ENCODE measurements at regions not wholly inside any gene's neighbourhood (a gene's known extent, or its start where the extent isn't known, plus 50 kb on each side); places are given as distances from the start of the nearest gene placed in this dataset.

- no peaks in the 10 kb centered on the region for H3K36me3 Mint-ChIP-seq
- H3K27ac ChIP-seq: no peak overlapping the region
- H4K20me1 ChIP-seq (ENCODE audit: low read depth): no peaks in the 10 kb centered on the region
- H3F3A ChIP-seq (ENCODE audit: low read depth): no peaks in the 10 kb centered on the region
- no peaks in the 10 kb centered on the region for H3K27me3 ChIP-seq
- no peak overlapping the region for H3K27ac Mint-ChIP-seq
- TF ChIP-seq EZH2 (IDR thresholded peaks at IDR 0.05) (no peak), EZH2phosphoT487 (IDR thresholded peaks at IDR 0.05) (no peak)
- TF ChIP-seq, protein P1, sequence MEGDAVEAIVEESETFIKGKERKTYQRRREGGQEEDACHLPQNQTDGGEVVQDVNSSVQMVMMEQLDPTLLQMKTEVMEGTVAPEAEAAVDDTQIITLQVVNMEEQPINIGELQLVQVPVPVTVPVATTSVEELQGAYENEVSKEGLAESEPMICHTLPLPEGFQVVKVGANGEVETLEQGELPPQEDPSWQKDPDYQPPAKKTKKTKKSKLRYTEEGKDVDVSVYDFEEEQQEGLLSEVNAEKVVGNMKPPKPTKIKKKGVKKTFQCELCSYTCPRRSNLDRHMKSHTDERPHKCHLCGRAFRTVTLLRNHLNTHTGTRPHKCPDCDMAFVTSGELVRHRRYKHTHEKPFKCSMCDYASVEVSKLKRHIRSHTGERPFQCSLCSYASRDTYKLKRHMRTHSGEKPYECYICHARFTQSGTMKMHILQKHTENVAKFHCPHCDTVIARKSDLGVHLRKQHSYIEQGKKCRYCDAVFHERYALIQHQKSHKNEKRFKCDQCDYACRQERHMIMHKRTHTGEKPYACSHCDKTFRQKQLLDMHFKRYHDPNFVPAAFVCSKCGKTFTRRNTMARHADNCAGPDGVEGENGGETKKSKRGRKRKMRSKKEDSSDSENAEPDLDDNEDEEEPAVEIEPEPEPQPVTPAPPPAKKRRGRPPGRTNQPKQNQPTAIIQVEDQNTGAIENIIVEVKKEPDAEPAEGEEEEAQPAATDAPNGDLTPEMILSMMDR (IDR thresholded peaks at IDR 0.05): no peak
- no peaks in the 10 kb centered on the region for H3K79me2 ChIP-seq (ENCODE audit: low read depth)
- no peak overlapping the region for H3K9ac ChIP-seq
- no peaks in the 10 kb centered on the region for H3K9me3 Mint-ChIP-seq
- peaks cover 7% of the 10 kb centered on the region for H3K4me1 ChIP-seq
- H3K9me3 ChIP-seq (ENCODE audit: low read depth): no peaks in the 10 kb centered on the region
- no peak overlapping the region for H3K4me3 ChIP-seq
- DNase-seq (ENCODE audit: low spot score): no peak
- no peaks in the 10 kb centered on the region for H3K36me3 ChIP-seq
- no peak overlapping the region for H2AFZ ChIP-seq (replicated peaks)
- H3K4me1 Mint-ChIP-seq: peaks cover 10% of the 10 kb centered on the region
- no peak overlapping the region for H3K4me2 ChIP-seq
- peaks cover 2% of the 10 kb centered on the region for H3K27me3 Mint-ChIP-seq (ENCODE audit: insufficient read depth, low read depth)
- H3K4me3 Mint-ChIP-seq: no peak overlapping the region
These were observed 61.7 kb upstream of the USP24 start for GRCh38 chr1:55276671-55277376.

- no peak overlapping the region for H3K4me3 Mint-ChIP-seq
- Histone ChIP-seq H3K9me3 (ENCODE audit: low read depth) (no peaks in the 10 kb centered on the region), H2AFZ (replicated peaks) (no peak overlapping the region), H3K27me3 (no peaks in the 10 kb centered on the region), H3K4me3 (no peak overlapping the region), H3K9ac (no peak overlapping the region), H3K27ac (no peak overlapping the region), H3K36me3 (no peaks in the 10 kb centered on the region), H4K20me1 (ENCODE audit: low read depth) (no peaks in the 10 kb centered on the region), H3K4me1 (peaks cover 7% of the 10 kb centered on the region), H3K4me2 (no peak overlapping the region), H3K79me2 (ENCODE audit: low read depth) (no peaks in the 10 kb centered on the region), H3F3A (ENCODE audit: low read depth) (no peaks in the 10 kb centered on the region)
- TF ChIP-seq EZH2 (IDR thresholded peaks at IDR 0.05): no peak
- TF ChIP-seq, protein P1 (IDR thresholded peaks at IDR 0.05): no peak
- TF ChIP-seq EZH2phosphoT487 (IDR thresholded peaks at IDR 0.05): no peak
- H3K9me3 Mint-ChIP-seq: no peaks in the 10 kb centered on the region
- H3K4me1 Mint-ChIP-seq: peaks cover 10% of the 10 kb centered on the region
- H3K27me3 Mint-ChIP-seq (ENCODE audit: insufficient read depth, low read depth): peaks cover 2% of the 10 kb centered on the region
- DNase-seq (ENCODE audit: low spot score): no peak
- no peaks in the 10 kb centered on the region for H3K36me3 Mint-ChIP-seq
- no peak overlapping the region for H3K27ac Mint-ChIP-seq
These were observed 60.8 kb upstream of the USP24 start for GRCh38 chr1:55275941-55276341.

DNA sequence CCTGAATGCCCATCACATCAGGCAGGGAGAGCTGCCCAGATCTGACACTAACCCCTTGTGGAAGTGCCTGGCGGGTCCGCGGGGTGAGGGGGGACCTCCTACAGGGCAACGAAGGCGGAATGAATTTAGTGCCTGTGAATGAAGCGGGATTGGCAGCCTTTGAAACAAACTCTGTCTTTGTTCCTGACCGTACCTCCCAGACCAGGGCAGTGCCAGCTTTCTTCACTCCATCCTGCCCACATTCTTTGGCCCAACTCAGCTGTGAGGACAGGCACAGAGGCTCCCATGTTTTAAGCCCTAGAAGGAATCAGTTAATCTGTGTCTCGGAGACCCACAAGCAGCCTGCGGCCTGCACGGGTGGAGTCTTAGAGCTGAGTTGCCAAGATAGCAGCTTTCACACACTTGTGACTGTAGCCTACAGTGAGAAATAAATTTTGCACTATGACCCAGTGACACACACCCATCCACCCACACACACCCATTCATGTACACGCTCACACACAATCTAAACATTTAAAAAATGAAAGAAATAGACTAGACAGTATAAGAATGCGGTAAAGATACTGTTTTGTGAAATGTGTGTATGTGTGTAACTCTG lies 60.1 kb upstream of the USP24 start:
- peak; percentile 39 for DNase-seq (ENCODE audit: low spot score)
- Mint-ChIP-seq H3K9me3 (no peaks in the 10 kb centered on the region), H3K36me3 (no peaks in the 10 kb centered on the region), H3K4me1 (peaks cover 10% of the 10 kb centered on the region), H3K27me3 (ENCODE audit: insufficient read depth, low read depth) (peaks cover 2% of the 10 kb centered on the region), H3K27ac (no peak overlapping the region), H3K4me3 (no peak overlapping the region)
- Histone ChIP-seq H3F3A (ENCODE audit: low read depth) (no peaks in the 10 kb centered on the region), H3K9me3 (ENCODE audit: low read depth) (no peaks in the 10 kb centered on the region), H3K27me3 (no peaks in the 10 kb centered on the region), H3K4me2 (peak overlapping the region; percentile 18), H3K9ac (no peak overlapping the region), H3K4me3 (no peak overlapping the region), H3K36me3 (no peaks in the 10 kb centered on the region), H4K20me1 (ENCODE audit: low read depth) (no peaks in the 10 kb centered on the region), H2AFZ (replicated peaks) (no peak overlapping the region), H3K27ac (no peak overlapping the region), H3K79me2 (ENCODE audit: low read depth) (no peaks in the 10 kb centered on the region), H3K4me1 (peaks cover 7% of the 10 kb centered on the region)
- TF ChIP-seq, protein P1 (IDR thresholded peaks at IDR 0.05): no peak
- TF ChIP-seq EZH2phosphoT487 (IDR thresholded peaks at IDR 0.05) (no peak), EZH2 (IDR thresholded peaks at IDR 0.05) (no peak)

Data from neural progenitor cell (in vitro differentiated cells).